22Rv1 (cell line): ENCODE measurements at regions not wholly inside any gene's neighbourhood (a gene's known extent, or its start where the extent isn't known, plus 50 kb on each side); places are given as distances from the start of the nearest gene placed in this dataset.

Experiments used
- ZFX ChIP-seq: fragments of 450-650 bp; IDR thresholded peaks from 2 replicates; pipeline ENCODE4 v1.6.1; 2017; ENCODE audit warnings: antibody characterized with exemption, borderline replicate concordance
- TF ChIP-seq, protein P1 (sequence below): fragments of 450-650 bp; IDR thresholded peaks from 2 replicates; pipeline ENCODE4 v1.5.1; 2017; ENCODE audit warnings: mild to moderate bottlenecking

DNA sequence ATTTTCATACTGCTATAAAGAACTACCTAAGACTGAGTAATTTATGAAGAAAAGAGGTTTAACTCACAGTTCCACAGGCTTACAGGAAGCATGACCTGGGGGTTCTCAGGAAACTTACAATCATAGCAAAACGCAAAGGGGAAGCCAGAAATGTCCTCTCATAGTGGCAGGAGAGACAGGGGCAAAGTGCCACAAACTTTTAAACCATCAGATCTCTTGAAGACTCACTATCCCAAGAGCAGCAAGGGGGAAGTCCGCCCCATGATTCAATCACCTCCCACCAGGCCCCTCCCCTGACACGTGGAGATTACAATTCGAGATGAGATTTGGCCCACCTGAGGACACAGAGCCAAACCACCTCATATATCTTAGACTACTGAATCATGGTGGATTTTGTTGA is 198.7 kb downstream of the KCTD12 start:
- TF ChIP-seq, protein P1, sequence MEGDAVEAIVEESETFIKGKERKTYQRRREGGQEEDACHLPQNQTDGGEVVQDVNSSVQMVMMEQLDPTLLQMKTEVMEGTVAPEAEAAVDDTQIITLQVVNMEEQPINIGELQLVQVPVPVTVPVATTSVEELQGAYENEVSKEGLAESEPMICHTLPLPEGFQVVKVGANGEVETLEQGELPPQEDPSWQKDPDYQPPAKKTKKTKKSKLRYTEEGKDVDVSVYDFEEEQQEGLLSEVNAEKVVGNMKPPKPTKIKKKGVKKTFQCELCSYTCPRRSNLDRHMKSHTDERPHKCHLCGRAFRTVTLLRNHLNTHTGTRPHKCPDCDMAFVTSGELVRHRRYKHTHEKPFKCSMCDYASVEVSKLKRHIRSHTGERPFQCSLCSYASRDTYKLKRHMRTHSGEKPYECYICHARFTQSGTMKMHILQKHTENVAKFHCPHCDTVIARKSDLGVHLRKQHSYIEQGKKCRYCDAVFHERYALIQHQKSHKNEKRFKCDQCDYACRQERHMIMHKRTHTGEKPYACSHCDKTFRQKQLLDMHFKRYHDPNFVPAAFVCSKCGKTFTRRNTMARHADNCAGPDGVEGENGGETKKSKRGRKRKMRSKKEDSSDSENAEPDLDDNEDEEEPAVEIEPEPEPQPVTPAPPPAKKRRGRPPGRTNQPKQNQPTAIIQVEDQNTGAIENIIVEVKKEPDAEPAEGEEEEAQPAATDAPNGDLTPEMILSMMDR, result no peak
- no peak for TF ChIP-seq ZFX
